RCC 7860 (cell line): ENCODE measurements at regions not wholly inside any gene's neighbourhood (a gene's known extent, or its start where the extent isn't known, plus 50 kb on each side); places are given as distances from the start of the nearest gene placed in this dataset.
"Not testable (repeated sequence)": the region's sequence is repeated elsewhere in the genome, so short reads cannot be mapped to it uniquely, and the experiment has no call there.

Experiments
- DNase-seq: peaks from one replicate; pipeline ENCODE4 v3.0.0-alpha.2; 2015; ENCODE audit warnings: low spot score
- FAIRE-seq: peaks from 2 replicates; lab custom pipeline; 2012; peaks lifted over from hg19 to GRCh38; lab: Jason Lieb, UNC

GRCh38 chr20:52446421-52447224 is 255.0 kb upstream of the ZFP64 start:
- FAIRE-seq (no peak), DNase-seq (peak; percentile 25)

- FAIRE-seq = no peak
- no peak for DNase-seq
Observed at GRCh38 chr20:52444455-52444854, 252.9 kb upstream of the ZFP64 start.

- no peak for FAIRE-seq
- no peak for DNase-seq
Observed at GRCh38 chr20:52443874-52444273, 252.3 kb upstream of the ZFP64 start.

- DNase-seq = no peak
- FAIRE-seq = no peak
Observed at GRCh38 chr20:52441710-52442109, 250.1 kb upstream of the ZFP64 start.

- FAIRE-seq (no peak), DNase-seq (no peak)
Observed at GRCh38 chr20:52439375-52439774, 247.8 kb upstream of the ZFP64 start.

GRCh38 chr20:52438326-52438963 is 246.9 kb upstream of the ZFP64 start:
- no peak for DNase-seq
- no peak for FAIRE-seq

GRCh38 chr20:52434453-52434852 is 242.9 kb upstream of the ZFP64 start:
- FAIRE-seq = no peak

GRCh38 chr20:52434041-52434425 is 242.5 kb upstream of the ZFP64 start:
- DNase-seq = no peak

More at GRCh38 chr20:52434453-52434852, 242.9 kb upstream of the ZFP64 start:
- no peak for DNase-seq

GRCh38 chr20:52433326-52434040 is 241.9 kb upstream of the ZFP64 start:
- DNase-seq = no peak
- FAIRE-seq = no peak

More at GRCh38 chr20:52434041-52434425, 242.5 kb upstream of the ZFP64 start:
- FAIRE-seq = no peak

GRCh38 chr20:52432740-52433139 is 241.2 kb upstream of the ZFP64 start:
- FAIRE-seq = no peak

GRCh38 chr20:52429029-52429428 is 237.4 kb upstream of the ZFP64 start:
- FAIRE-seq (no peak), DNase-seq (no peak)

More at GRCh38 chr20:52432740-52433139, 241.2 kb upstream of the ZFP64 start:
- DNase-seq = no peak

GRCh38 chr20:52427960-52428359 is 236.4 kb upstream of the ZFP64 start:
- DNase-seq (no peak), FAIRE-seq (no peak)

GRCh38 chr20:52426856-52427255 is 235.3 kb upstream of the ZFP64 start:
- no peak for FAIRE-seq

GRCh38 chr20:52425701-52426100 is 234.1 kb upstream of the ZFP64 start:
- no peak for FAIRE-seq
- no peak for DNase-seq

More at GRCh38 chr20:52426856-52427255, 235.3 kb upstream of the ZFP64 start:
- no peak for DNase-seq

GRCh38 chr20:52425253-52425652 is 233.7 kb upstream of the ZFP64 start:
- no peak for DNase-seq

GRCh38 chr20:52424357-52424942 is 232.9 kb upstream of the ZFP64 start:
- FAIRE-seq, DNase-seq: not testable (repeated sequence)

More at GRCh38 chr20:52425253-52425652, 233.7 kb upstream of the ZFP64 start:
- no peak for FAIRE-seq

- DNase-seq, FAIRE-seq: not testable (repeated sequence)
Observed at GRCh38 chr20:52423536-52424140, 232.1 kb upstream of the ZFP64 start.

- no peak for FAIRE-seq
Observed at GRCh38 chr20:52422574-52423336, 231.2 kb upstream of the ZFP64 start.

GRCh38 chr20:52420805-52421204 is 229.2 kb upstream of the ZFP64 start:
- no peak for FAIRE-seq
- DNase-seq = no peak

More at GRCh38 chr20:52422574-52423336, 231.2 kb upstream of the ZFP64 start:
- DNase-seq = no peak

GRCh38 chr20:52419205-52419604 is 227.6 kb upstream of the ZFP64 start:
- no peak for FAIRE-seq
- no peak for DNase-seq
